ENCODE measurements at regions not wholly inside any gene's neighbourhood (a gene's known extent, or its start where the extent isn't known, plus 50 kb on each side); places are given as distances from the start of the nearest gene placed in this dataset.

DNA sequence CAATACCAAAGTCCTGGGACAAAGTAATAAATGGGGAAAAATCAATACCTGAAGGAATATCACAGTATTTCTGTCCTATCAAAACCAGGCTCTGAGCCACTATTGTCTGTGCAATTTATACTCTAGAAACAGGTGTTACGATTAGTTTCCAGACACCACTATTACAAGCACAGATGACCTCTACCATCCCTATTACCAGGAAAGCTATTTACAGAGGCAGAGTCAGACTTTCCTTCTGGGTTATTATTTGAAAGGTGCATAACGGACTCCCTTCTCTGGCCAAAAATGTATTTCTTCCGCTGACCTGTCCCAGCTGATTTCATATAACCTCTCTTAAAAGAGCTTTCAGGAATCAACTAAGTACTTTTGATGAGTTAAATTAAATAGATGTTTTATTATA, 154.6 kb upstream of the LRRC7 start:
- TF ChIP-seq, protein P1, sequence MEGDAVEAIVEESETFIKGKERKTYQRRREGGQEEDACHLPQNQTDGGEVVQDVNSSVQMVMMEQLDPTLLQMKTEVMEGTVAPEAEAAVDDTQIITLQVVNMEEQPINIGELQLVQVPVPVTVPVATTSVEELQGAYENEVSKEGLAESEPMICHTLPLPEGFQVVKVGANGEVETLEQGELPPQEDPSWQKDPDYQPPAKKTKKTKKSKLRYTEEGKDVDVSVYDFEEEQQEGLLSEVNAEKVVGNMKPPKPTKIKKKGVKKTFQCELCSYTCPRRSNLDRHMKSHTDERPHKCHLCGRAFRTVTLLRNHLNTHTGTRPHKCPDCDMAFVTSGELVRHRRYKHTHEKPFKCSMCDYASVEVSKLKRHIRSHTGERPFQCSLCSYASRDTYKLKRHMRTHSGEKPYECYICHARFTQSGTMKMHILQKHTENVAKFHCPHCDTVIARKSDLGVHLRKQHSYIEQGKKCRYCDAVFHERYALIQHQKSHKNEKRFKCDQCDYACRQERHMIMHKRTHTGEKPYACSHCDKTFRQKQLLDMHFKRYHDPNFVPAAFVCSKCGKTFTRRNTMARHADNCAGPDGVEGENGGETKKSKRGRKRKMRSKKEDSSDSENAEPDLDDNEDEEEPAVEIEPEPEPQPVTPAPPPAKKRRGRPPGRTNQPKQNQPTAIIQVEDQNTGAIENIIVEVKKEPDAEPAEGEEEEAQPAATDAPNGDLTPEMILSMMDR (IDR thresholded peaks at IDR 0.05), result no peak
- H3K9me3 Mint-ChIP-seq, result peaks cover 32% of the 10 kb centered on the region
- no peak overlapping the region for H3K27ac Mint-ChIP-seq
- H3K36me3 Mint-ChIP-seq (ENCODE audit: low read depth), result no peaks in the 10 kb centered on the region; the same call in 1 of the 2 replicates
- H3K4me3 Mint-ChIP-seq, result no peak overlapping the region
- H3K4me1 Mint-ChIP-seq (ENCODE audit: low read depth), result no peaks in the 10 kb centered on the region
- DNase-seq, result no peak
- no peaks in the 10 kb centered on the region; the same call in 1 of the 2 replicates for H3K27me3 Mint-ChIP-seq (ENCODE audit: insufficient read depth)

GRCh38 chr1:69414574-69414973, 153.1 kb upstream of the LRRC7 start:
- Mint-ChIP-seq H3K27ac (no peak overlapping the region), H3K4me1 (ENCODE audit: low read depth) (no peaks in the 10 kb centered on the region), H3K4me3 (no peak overlapping the region), H3K36me3 (ENCODE audit: low read depth) (no peaks in the 10 kb centered on the region; the same call in 1 of the 2 replicates), H3K27me3 (ENCODE audit: insufficient read depth) (no peaks in the 10 kb centered on the region), H3K9me3 (peaks cover 25% of the 10 kb centered on the region)
- DNase-seq, result no peak
- TF ChIP-seq, protein P1 (IDR thresholded peaks at IDR 0.05), result no peak

- TF ChIP-seq, protein P1 (IDR thresholded peaks at IDR 0.05), result no peak
- H3K27me3 Mint-ChIP-seq (ENCODE audit: insufficient read depth), result no peaks in the 10 kb centered on the region
- H3K4me1 Mint-ChIP-seq (ENCODE audit: low read depth), result no peaks in the 10 kb centered on the region
- peaks cover 44% of the 10 kb centered on the region for H3K9me3 Mint-ChIP-seq
- no peaks in the 10 kb centered on the region for H3K36me3 Mint-ChIP-seq (ENCODE audit: low read depth)
- no peak overlapping the region for H3K4me3 Mint-ChIP-seq
- no peak for DNase-seq
- no peak overlapping the region for H3K27ac Mint-ChIP-seq
These were observed 146.4 kb upstream of the LRRC7 start for GRCh38 chr1:69421286-69421685.

DNA sequence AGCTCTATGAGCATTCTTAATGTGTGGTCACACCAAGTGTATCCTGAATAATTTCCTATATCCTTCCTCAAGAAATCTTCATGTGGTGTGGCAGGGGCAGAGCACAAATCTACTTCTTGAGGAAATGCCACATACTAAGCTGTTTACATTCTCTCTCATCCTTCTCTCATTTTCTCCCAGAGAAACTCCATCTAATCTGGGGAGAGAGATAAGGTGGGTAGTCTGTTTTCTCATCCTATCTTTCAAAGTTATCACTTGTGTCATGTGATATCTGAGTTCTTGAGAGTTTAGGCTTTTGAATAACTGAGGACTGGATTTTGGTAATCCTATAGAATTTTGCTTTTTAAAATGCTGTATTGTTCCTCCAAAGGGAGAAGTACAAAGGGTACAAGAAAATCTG, 141.9 kb upstream of the LRRC7 start:
- Mint-ChIP-seq H3K36me3 (ENCODE audit: low read depth) (no peaks in the 10 kb centered on the region), H3K27me3 (ENCODE audit: insufficient read depth) (no peaks in the 10 kb centered on the region), H3K9me3 (peaks cover 21% of the 10 kb centered on the region), H3K4me3 (no peak overlapping the region), H3K4me1 (ENCODE audit: low read depth) (no peaks in the 10 kb centered on the region), H3K27ac (no peak overlapping the region)
- no peak for DNase-seq
- TF ChIP-seq, protein P1 (IDR thresholded peaks at IDR 0.05), result no peak

- Mint-ChIP-seq H3K27me3 (ENCODE audit: insufficient read depth) (no peaks in the 10 kb centered on the region), H3K9me3 (peaks cover 17% of the 10 kb centered on the region), H3K4me1 (ENCODE audit: low read depth) (no peaks in the 10 kb centered on the region), H3K36me3 (ENCODE audit: low read depth) (no peaks in the 10 kb centered on the region), H3K4me3 (no peak overlapping the region), H3K27ac (no peak overlapping the region)
- DNase-seq, result no peak
- TF ChIP-seq, protein P1 (IDR thresholded peaks at IDR 0.05), result no peak
These were observed 141.3 kb upstream of the LRRC7 start for GRCh38 chr1:69426401-69426800.

- H3K27ac Mint-ChIP-seq, result no peak overlapping the region
- TF ChIP-seq, protein P1 (IDR thresholded peaks at IDR 0.05), result no peak
- DNase-seq, result no peak
- H3K27me3 Mint-ChIP-seq (ENCODE audit: insufficient read depth), result no peaks in the 10 kb centered on the region
- H3K4me3 Mint-ChIP-seq, result no peak overlapping the region
- no peaks in the 10 kb centered on the region for H3K4me1 Mint-ChIP-seq (ENCODE audit: low read depth)
- peaks cover 33% of the 10 kb centered on the region for H3K9me3 Mint-ChIP-seq
- H3K36me3 Mint-ChIP-seq (ENCODE audit: low read depth), result no peaks in the 10 kb centered on the region
These were observed 134.6 kb upstream of the LRRC7 start for GRCh38 chr1:69433073-69433472.
